ENCODE measurements at regions not wholly inside any gene's neighbourhood (a gene's known extent, or its start where the extent isn't known, plus 50 kb on each side); places are given as distances from the start of the nearest gene placed in this dataset.

DNA sequence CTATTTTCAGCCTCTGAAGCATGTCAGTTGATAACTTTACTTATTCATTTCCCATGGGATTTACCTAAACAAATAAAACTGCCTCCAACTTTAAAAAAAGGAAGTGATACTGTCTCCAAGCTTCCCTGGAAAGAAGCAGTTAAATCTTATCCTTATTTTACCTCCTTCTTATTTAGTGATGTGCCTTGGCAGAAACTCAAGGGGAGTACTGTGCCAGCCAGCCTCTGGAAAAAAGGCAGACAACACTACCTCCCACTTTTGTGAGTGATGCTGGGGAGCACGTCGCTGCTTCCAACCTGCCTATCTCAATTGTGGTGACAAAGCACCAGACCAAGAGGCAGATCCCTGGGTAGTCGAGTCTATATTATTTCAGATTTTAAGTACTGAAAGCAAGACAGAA lies 765.6 kb downstream of the DIAPH3 start:
- TF ChIP-seq ZNF274 (IDR thresholded peaks at IDR 0.05; ENCODE audit: low read depth, low read length) (no peak), SUZ12 (IDR thresholded peaks at IDR 0.05; ENCODE audit: extremely low read depth, insufficient read depth, insufficient read length) (no peak)

Measured in NT2/D1 (cell line).